Stomach (tissue), 8 donors: ENCODE measurements at regions not wholly inside any gene's neighbourhood (a gene's known extent, or its start where the extent isn't known, plus 50 kb on each side); places are given as distances from the start of the nearest gene placed in this dataset.
A peak's percentile ranks its signal among the peaks of the same experiment; 100 is the strongest.

Experiments used
- DNase-seq, 2 donors: peaks; one replicate each; pipeline versions ENCODE4 v3.0.0 to v3.0.0-alpha.2; 2013 to 2019
- H3K27ac ChIP-seq, 5 donors: fragments of 200-600 bp in 4 of 5; sonication (generic) in 4 of 5; one replicate each; pipeline ENCODE4 v1.5.1; 2013 to 2019; ENCODE audit warnings: mild to moderate bottlenecking in 1 of 5, moderate library complexity in 1 of 5
- H3K27me3 ChIP-seq, 3 donors: fragments of 200-600 bp; sonication (generic); one replicate each; pipeline ENCODE4 v1.5.1; 2017 to 2019; ENCODE audit warnings: mixed run types in 1 of 3
- H3K36me3 ChIP-seq, 4 donors: fragments of 200-600 bp; sonication (generic); 1 replicate in 3 of 4; 2 replicates in 1 of 4; pipeline ENCODE4 v1.5.1; 2016 to 2019
- H3K4me1 ChIP-seq, 4 donors: fragments of 200-600 bp; sonication (generic); one replicate each; pipeline ENCODE4 v1.5.1; 2016 to 2019
- H3K4me3 ChIP-seq, 4 donors: fragments of 200-600 bp; sonication (generic) in 3 of 4; one replicate each; pipeline ENCODE4 v1.5.1; 2016 to 2019; ENCODE audit warnings: mild to moderate bottlenecking in 1 of 4
- H3K9me3 ChIP-seq, 4 donors: fragments of 200-600 bp; sonication (generic); one replicate each; pipeline ENCODE4 v1.5.1; 2016 to 2019
- EP300 ChIP-seq: sonication (generic); formaldehyde crosslinking; IDR thresholded peaks from one replicate; pipeline ENCODE4 v1.6.1; 2017; ENCODE audit warnings: antibody characterized with exemption
- POLR2A ChIP-seq, 4 donors: fragments of 450-650 bp; IDR thresholded peaks; one replicate each; pipeline ENCODE4 v1.6.1; 2016; ENCODE audit warnings: antibody characterized with exemption in 4 of 4, control low read depth in 2 of 4, mild to moderate bottlenecking in 1 of 4, moderate library complexity in 1 of 4
- POLR2AphosphoS5 ChIP-seq, 3 donors: sonication (generic); formaldehyde crosslinking; IDR thresholded peaks; one replicate each; pipeline ENCODE4 v1.6.1; 2016; ENCODE audit warnings: antibody characterized with exemption in 3 of 3
- WGBS, 5 donors: extraction: QIAGEN DNeasy Blood & Tissue Kit in 3 of 5; methylation state at CpG; one replicate each; pipeline versions ENCODE4 v1.1.5 to v1.1.7; 2013 to 2018; 5-methylcytosine and 5-hydroxymethylcytosine counted together
- intact Hi-C: fragments of 100-400 bp; cut with DNase I; formaldehyde crosslinking; loops from one replicate; pipeline ENCODE4 v1.15.1; 2023; ENCODE audit warnings: low total_unique reads
- TF ChIP-seq, protein P1 (sequence below), 7 experiments: fragments of 450-650 bp in 4 of 7; fragments of 200-600 bp in 3 of 7; sonication (generic) in 3 of 7; IDR thresholded peaks; one replicate each; pipeline ENCODE4 v1.5.1; 2016 to 2019; ENCODE audit warnings: antibody characterized with exemption in 7 of 7, control low read depth in 2 of 7, mild to moderate bottlenecking in 1 of 7
- donor health status: healthy with polysubstance abuse.
- donor health status: Bipolar disorder and iron deficiency.
- donor health status: healthy.

DNA sequence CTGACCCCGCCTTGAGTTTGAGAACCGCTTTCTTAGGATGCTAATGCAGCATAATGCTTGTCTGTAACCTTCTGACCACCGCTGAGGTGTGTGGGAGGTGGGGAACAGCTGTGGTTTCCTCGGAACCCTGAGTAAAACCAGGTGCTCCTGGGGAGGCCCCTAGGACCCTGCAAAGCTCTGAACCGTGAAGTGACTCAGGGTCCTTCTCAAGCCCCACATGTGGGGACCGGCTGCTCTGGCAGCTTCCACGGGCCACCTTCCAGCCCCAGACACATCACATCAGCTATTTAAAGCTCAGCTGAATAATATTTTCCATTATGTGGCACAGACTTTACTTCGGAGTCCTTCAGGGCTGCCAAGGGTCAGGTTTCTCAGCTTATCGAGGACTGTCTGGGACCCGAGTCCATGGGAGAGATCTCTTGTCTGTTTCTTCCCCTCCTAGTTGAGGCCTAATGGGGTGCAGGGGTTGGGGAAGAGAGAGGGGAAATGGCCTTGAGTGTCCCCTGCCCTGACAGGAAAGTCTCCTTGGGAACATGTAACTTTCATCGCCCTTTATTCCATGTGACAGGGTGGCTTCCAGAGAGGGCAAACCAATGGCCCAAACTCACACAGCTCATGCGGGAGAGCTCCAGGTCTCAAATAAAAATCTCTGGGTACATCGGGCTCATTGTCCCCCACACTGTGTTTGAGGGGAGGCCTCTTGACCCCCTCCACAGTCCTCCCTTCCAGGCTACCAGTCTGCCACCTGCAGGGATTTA is 186.1 kb upstream of the SLC24A3 start:
- Histone ChIP-seq H3K36me3 (no peaks in the 10 kb centered on the region), H3K4me1 (peaks cover 0 to 7% (median 0%) of the 10 kb centered on the region in 4 donors), H3K4me3 (no peak overlapping the region), H3K27ac (no peak overlapping the region), H3K27me3 (no peaks in the 10 kb centered on the region), H3K9me3 (peaks cover 0 to 4% (median 0%) of the 10 kb centered on the region in 4 donors)
- TF ChIP-seq POLR2AphosphoS5 (IDR thresholded peaks at IDR 0.05) (no peak), POLR2A (IDR thresholded peaks at IDR 0.05) (no peak), EP300 (no peak)
- TF ChIP-seq, protein P1, sequence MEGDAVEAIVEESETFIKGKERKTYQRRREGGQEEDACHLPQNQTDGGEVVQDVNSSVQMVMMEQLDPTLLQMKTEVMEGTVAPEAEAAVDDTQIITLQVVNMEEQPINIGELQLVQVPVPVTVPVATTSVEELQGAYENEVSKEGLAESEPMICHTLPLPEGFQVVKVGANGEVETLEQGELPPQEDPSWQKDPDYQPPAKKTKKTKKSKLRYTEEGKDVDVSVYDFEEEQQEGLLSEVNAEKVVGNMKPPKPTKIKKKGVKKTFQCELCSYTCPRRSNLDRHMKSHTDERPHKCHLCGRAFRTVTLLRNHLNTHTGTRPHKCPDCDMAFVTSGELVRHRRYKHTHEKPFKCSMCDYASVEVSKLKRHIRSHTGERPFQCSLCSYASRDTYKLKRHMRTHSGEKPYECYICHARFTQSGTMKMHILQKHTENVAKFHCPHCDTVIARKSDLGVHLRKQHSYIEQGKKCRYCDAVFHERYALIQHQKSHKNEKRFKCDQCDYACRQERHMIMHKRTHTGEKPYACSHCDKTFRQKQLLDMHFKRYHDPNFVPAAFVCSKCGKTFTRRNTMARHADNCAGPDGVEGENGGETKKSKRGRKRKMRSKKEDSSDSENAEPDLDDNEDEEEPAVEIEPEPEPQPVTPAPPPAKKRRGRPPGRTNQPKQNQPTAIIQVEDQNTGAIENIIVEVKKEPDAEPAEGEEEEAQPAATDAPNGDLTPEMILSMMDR (IDR thresholded peaks at IDR 0.05): no peak
- WGBS, 5 donors: 61 to 74% (median 64%) methylated on average over 9 to 13 of the region's 13 CpGs
- DNase-seq: peak in 1 of 2 donors; percentile 77
- intact Hi-C loops: no loop called here

DNA sequence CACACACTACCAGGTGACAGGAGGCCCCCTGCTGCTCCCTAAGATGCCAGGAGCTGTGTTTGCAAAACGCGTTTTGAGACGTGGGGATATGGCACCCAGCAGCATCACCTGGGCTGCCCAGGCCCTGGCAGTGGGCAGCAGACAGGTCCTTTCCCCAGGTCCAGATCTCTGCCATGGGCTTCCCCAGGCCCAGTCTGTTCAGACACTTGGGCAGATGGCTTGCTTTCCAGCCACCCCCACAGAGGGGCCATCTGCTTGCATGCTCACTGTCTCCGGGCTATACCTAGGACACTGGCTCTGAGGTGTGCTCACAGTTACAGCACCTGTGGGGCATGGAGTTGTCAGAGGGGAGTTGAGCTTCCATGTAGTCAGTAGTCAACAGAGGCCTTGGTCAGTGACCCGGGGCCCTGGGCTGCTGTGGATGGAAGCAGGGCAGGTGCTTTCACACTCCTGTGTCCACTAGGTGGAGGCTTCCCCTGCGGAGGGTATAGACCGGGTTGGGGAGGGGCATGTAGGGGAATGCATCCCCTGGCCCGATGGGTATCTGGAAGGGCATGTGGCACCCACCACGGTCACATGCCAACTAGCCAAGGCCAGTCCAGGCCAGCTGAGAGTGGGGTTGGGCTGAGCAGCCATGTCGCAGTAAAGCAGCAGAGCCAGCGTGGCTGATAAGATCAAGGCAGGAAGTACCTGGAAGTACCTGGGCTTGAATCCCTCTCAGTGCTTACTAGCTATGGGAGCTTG is 185.4 kb upstream of the SLC24A3 start:
- 65 to 84% (median 74%) methylated on average over 7 to 11 of the region's 11 CpGs for WGBS, 5 donors
- intact Hi-C loops: no loop called here
- TF ChIP-seq EP300: no peak
- TF ChIP-seq POLR2AphosphoS5 (IDR thresholded peaks at IDR 0.05): no peak
- TF ChIP-seq POLR2A (IDR thresholded peaks at IDR 0.05): no peak
- TF ChIP-seq, protein P1 (IDR thresholded peaks at IDR 0.05): no peak
- no peaks in the 10 kb centered on the region for H3K27me3 ChIP-seq
- H3K4me3 ChIP-seq: no peak overlapping the region
- no peak overlapping the region for H3K27ac ChIP-seq
- H3K4me1 ChIP-seq: peaks cover 0 to 7% (median 0%) of the 10 kb centered on the region in 4 donors
- peaks cover 0 to 4% (median 0%) of the 10 kb centered on the region in 4 donors for H3K9me3 ChIP-seq
- no peaks in the 10 kb centered on the region for H3K36me3 ChIP-seq
- peak in 1 of 2 donors; percentile 14 for DNase-seq

DNA sequence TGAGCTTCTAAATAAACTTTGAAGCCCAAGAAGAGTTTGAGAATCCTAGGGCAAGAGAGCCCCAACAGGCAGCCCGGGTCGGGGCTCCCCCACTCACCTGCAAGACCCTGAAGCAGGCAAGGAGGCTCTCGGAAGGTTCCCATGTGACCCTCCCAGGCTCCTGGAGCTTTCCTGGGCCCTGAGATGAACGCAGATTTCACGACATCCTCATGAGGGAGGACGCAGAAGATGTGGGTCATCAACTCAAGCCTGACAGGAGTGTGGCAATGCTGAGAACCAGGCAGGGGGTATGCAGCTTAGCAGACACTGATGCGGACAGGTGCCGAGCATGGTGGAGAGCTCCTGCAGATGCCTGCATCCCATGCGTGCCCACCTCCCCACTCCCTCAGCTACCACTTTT is 184.5 kb upstream of the SLC24A3 start:
- no peaks in the 10 kb centered on the region for H3K36me3 ChIP-seq
- no peak overlapping the region for H3K27ac ChIP-seq
- H3K27me3 ChIP-seq: no peaks in the 10 kb centered on the region
- H3K9me3 ChIP-seq: peaks cover 0 to 4% (median 0%) of the 10 kb centered on the region in 4 donors
- no peak for DNase-seq
- TF ChIP-seq EP300 (no peak), POLR2AphosphoS5 (IDR thresholded peaks at IDR 0.05) (no peak), POLR2A (IDR thresholded peaks at IDR 0.05) (no peak)
- TF ChIP-seq, protein P1 (IDR thresholded peaks at IDR 0.05): no peak
- H3K4me1 ChIP-seq: peaks cover 0 to 7% (median 0%) of the 10 kb centered on the region in 4 donors
- WGBS, 5 donors: 86 to 91% (median 89%) methylated on average over 9 of the region's 9 CpGs
- no peak overlapping the region for H3K4me3 ChIP-seq
- intact Hi-C loops: no loop called here

DNA sequence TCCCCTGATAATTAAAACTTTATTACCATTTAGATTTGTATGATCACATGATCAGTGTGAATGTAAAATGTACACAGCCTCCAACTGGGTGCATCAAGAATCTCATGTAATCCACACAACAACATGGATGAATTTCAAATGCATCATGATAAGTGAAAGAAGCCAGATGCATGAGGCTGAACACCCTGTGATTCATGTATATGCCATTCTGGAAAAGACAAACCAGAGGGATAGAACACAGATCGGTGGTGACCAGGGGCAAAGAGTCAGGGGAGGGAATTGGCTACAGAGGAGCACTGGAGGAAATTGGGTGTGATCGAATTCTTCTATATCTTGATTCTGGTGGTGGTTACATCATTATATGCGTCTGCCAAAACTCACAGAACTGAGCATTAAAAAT is 170.7 kb upstream of the SLC24A3 start:
- intact Hi-C loops: no loop called here
- DNase-seq: peak in 1 of 2 donors; percentile 34
- H3K9me3 ChIP-seq: no peaks in the 10 kb centered on the region
- TF ChIP-seq EP300 (no peak), POLR2A (IDR thresholded peaks at IDR 0.05) (no peak), POLR2AphosphoS5 (IDR thresholded peaks at IDR 0.05) (no peak)
- TF ChIP-seq, protein P1 (IDR thresholded peaks at IDR 0.05): no peak
- H3K36me3 ChIP-seq: no peaks in the 10 kb centered on the region
- 59 to 83% (median 80%) methylated on average over 3 of the region's 3 CpGs for WGBS, 5 donors
- no peaks in the 10 kb centered on the region for H3K27me3 ChIP-seq
- peaks cover 0 to 2% (median 0%) of the 10 kb centered on the region in 4 donors for H3K4me1 ChIP-seq
- H3K27ac ChIP-seq: no peak overlapping the region
- H3K4me3 ChIP-seq: no peak overlapping the region
